ENCODE measurements at regions not wholly inside any gene's neighbourhood (a gene's known extent, or its start where the extent isn't known, plus 50 kb on each side); places are given as distances from the start of the nearest gene placed in this dataset.
A peak's percentile ranks its signal among the peaks of the same experiment; 100 is the strongest.
"Not testable (repeated sequence)": the region's sequence is repeated elsewhere in the genome, so short reads cannot be mapped to it uniquely, and the experiment has no call there.

- DNase-seq (ENCODE audit: low spot score) = no peak
These were observed 327.6 kb upstream of the HTR1E start for GRCh38 chr6:86609549-86610388.

- DNase-seq (ENCODE audit: low spot score) = not testable (repeated sequence)
These were observed 334.0 kb upstream of the HTR1E start for GRCh38 chr6:86603364-86603763.

GRCh38 chr6:86602093-86602492 is 335.2 kb upstream of the HTR1E start:
- not testable (repeated sequence) for DNase-seq (ENCODE audit: low spot score)

- not testable (repeated sequence) for DNase-seq (ENCODE audit: low spot score)
These were observed 338.4 kb upstream of the HTR1E start for GRCh38 chr6:86598969-86599368.

GRCh38 chr6:86595641-86596040 is 341.7 kb upstream of the HTR1E start:
- DNase-seq (ENCODE audit: low spot score) = no peak

GRCh38 chr6:86586195-86586594 is 351.1 kb upstream of the HTR1E start:
- DNase-seq (ENCODE audit: low spot score) = no peak

- no peak for DNase-seq (ENCODE audit: low spot score)
These were observed 355.5 kb upstream of the HTR1E start for GRCh38 chr6:86581833-86582232.

- DNase-seq (ENCODE audit: low spot score) = no peak
These were observed 374.1 kb upstream of the HTR1E start for GRCh38 chr6:86563197-86563596.

- DNase-seq (ENCODE audit: low spot score) = no peak
These were observed 379.0 kb upstream of the HTR1E start for GRCh38 chr6:86558318-86558717.

GRCh38 chr6:86537292-86537861 is 400.0 kb upstream of the HTR1E start:
- no peak for DNase-seq (ENCODE audit: low spot score)

GRCh38 chr6:86536121-86536520 is 401.2 kb upstream of the HTR1E start:
- no peak for DNase-seq (ENCODE audit: low spot score)

- no peak for DNase-seq (ENCODE audit: low spot score)
These were observed 402.2 kb upstream of the HTR1E start for GRCh38 chr6:86535100-86535499.

GRCh38 chr6:86529635-86530034 is 407.7 kb upstream of the HTR1E start:
- no peak for DNase-seq (ENCODE audit: low spot score)

GRCh38 chr6:86526238-86526637 is 411.1 kb upstream of the HTR1E start:
- DNase-seq (ENCODE audit: low spot score) = no peak

- DNase-seq (ENCODE audit: low spot score) = no peak
These were observed 421.2 kb upstream of the HTR1E start for GRCh38 chr6:86516087-86516486.

GRCh38 chr6:86511962-86512361 is 425.4 kb upstream of the HTR1E start:
- DNase-seq (ENCODE audit: low spot score) = no peak

- no peak for DNase-seq (ENCODE audit: low spot score)
These were observed 429.1 kb upstream of the HTR1E start for GRCh38 chr6:86508230-86508629.

- no peak for DNase-seq (ENCODE audit: low spot score)
These were observed 434.8 kb upstream of the HTR1E start for GRCh38 chr6:86502497-86502896.

- DNase-seq (ENCODE audit: low spot score) = no peak
These were observed 437.3 kb upstream of the HTR1E start for GRCh38 chr6:86500035-86500434.

GRCh38 chr6:86489042-86489441 is 448.3 kb upstream of the HTR1E start:
- DNase-seq (ENCODE audit: low spot score) = not testable (repeated sequence)

GRCh38 chr6:86487660-86488221 is 449.6 kb upstream of the HTR1E start:
- DNase-seq (ENCODE audit: low spot score) = no peak

GRCh38 chr6:86478316-86478715 is 459.0 kb upstream of the HTR1E start:
- DNase-seq (ENCODE audit: low spot score) = not testable (repeated sequence)

GRCh38 chr6:86477500-86478148 is 459.7 kb upstream of the HTR1E start:
- peak; percentile 17 for DNase-seq (ENCODE audit: low spot score)
